ENCODE measurements at regions not wholly inside any gene's neighbourhood (a gene's known extent, or its start where the extent isn't known, plus 50 kb on each side); places are given as distances from the start of the nearest gene placed in this dataset.

DNA sequence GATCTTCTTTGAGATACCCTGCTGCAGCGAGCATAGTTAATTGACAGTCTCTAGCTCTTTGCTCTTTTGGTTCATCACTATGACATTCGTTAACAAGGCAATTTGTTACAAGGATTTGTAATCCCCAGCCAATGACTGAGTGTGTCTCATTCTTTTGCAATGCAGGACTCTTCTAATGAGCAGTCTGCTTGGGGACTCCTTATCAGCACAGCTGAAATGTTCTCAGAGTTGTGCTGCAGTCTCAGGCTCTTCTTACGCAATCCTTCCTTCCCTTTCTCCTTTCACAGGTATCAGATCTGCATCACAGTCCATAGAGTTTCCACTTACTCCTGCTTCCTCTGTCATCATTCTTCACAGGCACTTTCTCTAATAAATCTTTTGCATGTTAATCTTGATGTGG, 161.2 kb upstream of the OGFRL1 start:
- TF ChIP-seq POLR2AphosphoS5 (IDR thresholded peaks at IDR 0.05; ENCODE audit: borderline replicate concordance, low read depth, low read length): no peak
- no peak for TF ChIP-seq EZH2 (IDR thresholded peaks at IDR 0.05)
